ENCODE measurements at regions not wholly inside any gene's neighbourhood (a gene's known extent, or its start where the extent isn't known, plus 50 kb on each side); places are given as distances from the start of the nearest gene placed in this dataset.
"Not testable (repeated sequence)": the region's sequence is repeated elsewhere in the genome, so short reads cannot be mapped to it uniquely, and the experiment has no call there.

GRCh38 chr1:60502506-60502905 is 428.9 kb upstream of the C1orf87 start:
- TF ChIP-seq CTCF (IDR thresholded peaks at IDR 0.05) (no peak), POLR2A (IDR thresholded peaks at IDR 0.05) (no peak)
- Histone ChIP-seq H3K27ac (no peak overlapping the region), H3K9me3 (no peaks in the 10 kb centered on the region), H3K4me3 (no peak overlapping the region), H3K4me1 (no peaks in the 10 kb centered on the region), H3K27me3 (no peaks in the 10 kb centered on the region), H3K36me3 (no peaks in the 10 kb centered on the region)
- intact Hi-C loops (cut with DNase I; ENCODE audit: low total_unique reads), result no loop called here
- DNase-seq, result no peak

- DNase-seq; intact Hi-C loops (cut with DNase I; ENCODE audit: low total_unique reads): not testable (repeated sequence)
Measured at GRCh38 chr1:60489916-60490480, 416.4 kb upstream of the C1orf87 start.

GRCh38 chr1:60488847-60489246 is 415.3 kb upstream of the C1orf87 start:
- H3K27ac ChIP-seq, result no peak overlapping the region
- DNase-seq, result peak in 1 of 2 donors; percentile 13
- H3K9me3 ChIP-seq, result no peaks in the 10 kb centered on the region
- no peak overlapping the region for H3K4me3 ChIP-seq
- TF ChIP-seq POLR2A (IDR thresholded peaks at IDR 0.05) (no peak), CTCF (IDR thresholded peaks at IDR 0.05) (no peak)
- intact Hi-C loops (cut with DNase I; ENCODE audit: low total_unique reads), result no loop called here
- no peaks in the 10 kb centered on the region for H3K36me3 ChIP-seq
- H3K4me1 ChIP-seq, result no peaks in the 10 kb centered on the region
- no peaks in the 10 kb centered on the region for H3K27me3 ChIP-seq

More at GRCh38 chr1:60489916-60490480, 416.4 kb upstream of the C1orf87 start:
- H3K4me1 ChIP-seq, H3K36me3 ChIP-seq, H3K4me3 ChIP-seq, H3K27ac ChIP-seq, H3K9me3 ChIP-seq, H3K27me3 ChIP-seq: not testable (repeated sequence)

GRCh38 chr1:60487565-60488345 is 414.2 kb upstream of the C1orf87 start:
- no peaks in the 10 kb centered on the region for H3K4me1 ChIP-seq
- no peaks in the 10 kb centered on the region for H3K27me3 ChIP-seq
- no peaks in the 10 kb centered on the region for H3K9me3 ChIP-seq
- intact Hi-C loops (cut with DNase I; ENCODE audit: low total_unique reads), result no loop called here
- TF ChIP-seq CTCF (IDR thresholded peaks at IDR 0.05) (no peak), POLR2A (IDR thresholded peaks at IDR 0.05) (no peak)
- H3K36me3 ChIP-seq, result no peaks in the 10 kb centered on the region
- H3K4me3 ChIP-seq, result no peak overlapping the region
- no peak overlapping the region for H3K27ac ChIP-seq
- DNase-seq, result no peak

GRCh38 chr1:60483509-60483908 is 409.9 kb upstream of the C1orf87 start:
- H3K4me1 ChIP-seq, result no peaks in the 10 kb centered on the region
- DNase-seq, result no peak
- H3K36me3 ChIP-seq, result no peaks in the 10 kb centered on the region
- H3K9me3 ChIP-seq, result no peaks in the 10 kb centered on the region
- intact Hi-C loops (cut with DNase I; ENCODE audit: low total_unique reads), result no loop called here
- H3K4me3 ChIP-seq, result no peak overlapping the region
- TF ChIP-seq POLR2A (IDR thresholded peaks at IDR 0.05), result no peak
- no peak for TF ChIP-seq CTCF (IDR thresholded peaks at IDR 0.05)
- no peak overlapping the region for H3K27ac ChIP-seq
- H3K27me3 ChIP-seq, result no peaks in the 10 kb centered on the region
